Cardiac fibroblast (primary cell): ENCODE measurements at regions not wholly inside any gene's neighbourhood (a gene's known extent, or its start where the extent isn't known, plus 50 kb on each side); places are given as distances from the start of the nearest gene placed in this dataset.

ENCODE experiments used
- DNase-seq, 2 donors: peaks; one replicate each; pipeline versions ENCODE4 v3.0.0 to v3.0.0-alpha.2; 2010; ENCODE audit warnings: low read depth in 2 of 2
- H3K4me3 ChIP-seq, 2 donors: replicated peaks in 1 of 2; 1 replicate in 1 of 2; 2 replicates in 1 of 2; pipeline ENCODE4 v1.5.1; 2011; ENCODE audit warnings: low read depth in 2 of 2, low read length in 2 of 2, mild to moderate bottlenecking in 2 of 2, moderate library complexity in 1 of 2
- TF ChIP-seq, protein P1 (sequence below): IDR thresholded peaks from one replicate; pipeline ENCODE4 v1.5.1; 2011; ENCODE audit warnings: low read depth, mild to moderate bottlenecking, low read length, inconsistent platforms

DNA sequence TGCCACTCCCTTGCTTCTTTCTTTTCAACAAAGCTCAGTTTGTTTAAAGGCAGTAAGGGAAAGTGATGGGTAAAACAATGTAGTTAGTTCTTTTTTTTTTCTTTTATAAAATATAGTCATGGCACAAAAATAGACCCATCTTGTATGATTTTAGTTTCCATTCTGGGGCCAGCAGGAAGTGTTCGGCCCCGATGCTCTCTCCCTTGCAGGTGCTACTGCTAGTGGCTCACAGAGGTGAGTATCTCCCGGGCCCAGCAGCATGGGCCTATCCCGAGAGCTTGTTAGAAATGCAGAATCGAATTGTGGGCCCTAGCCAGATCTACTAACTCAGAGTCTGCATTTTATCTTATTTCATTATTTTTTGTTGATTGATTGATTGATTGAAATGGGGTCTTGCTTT is 78.7 kb downstream of the SYNE3 start:
- H3K4me3 ChIP-seq = no peak overlapping the region
- TF ChIP-seq, protein P1, sequence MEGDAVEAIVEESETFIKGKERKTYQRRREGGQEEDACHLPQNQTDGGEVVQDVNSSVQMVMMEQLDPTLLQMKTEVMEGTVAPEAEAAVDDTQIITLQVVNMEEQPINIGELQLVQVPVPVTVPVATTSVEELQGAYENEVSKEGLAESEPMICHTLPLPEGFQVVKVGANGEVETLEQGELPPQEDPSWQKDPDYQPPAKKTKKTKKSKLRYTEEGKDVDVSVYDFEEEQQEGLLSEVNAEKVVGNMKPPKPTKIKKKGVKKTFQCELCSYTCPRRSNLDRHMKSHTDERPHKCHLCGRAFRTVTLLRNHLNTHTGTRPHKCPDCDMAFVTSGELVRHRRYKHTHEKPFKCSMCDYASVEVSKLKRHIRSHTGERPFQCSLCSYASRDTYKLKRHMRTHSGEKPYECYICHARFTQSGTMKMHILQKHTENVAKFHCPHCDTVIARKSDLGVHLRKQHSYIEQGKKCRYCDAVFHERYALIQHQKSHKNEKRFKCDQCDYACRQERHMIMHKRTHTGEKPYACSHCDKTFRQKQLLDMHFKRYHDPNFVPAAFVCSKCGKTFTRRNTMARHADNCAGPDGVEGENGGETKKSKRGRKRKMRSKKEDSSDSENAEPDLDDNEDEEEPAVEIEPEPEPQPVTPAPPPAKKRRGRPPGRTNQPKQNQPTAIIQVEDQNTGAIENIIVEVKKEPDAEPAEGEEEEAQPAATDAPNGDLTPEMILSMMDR = no peak
- no peak for DNase-seq

DNA sequence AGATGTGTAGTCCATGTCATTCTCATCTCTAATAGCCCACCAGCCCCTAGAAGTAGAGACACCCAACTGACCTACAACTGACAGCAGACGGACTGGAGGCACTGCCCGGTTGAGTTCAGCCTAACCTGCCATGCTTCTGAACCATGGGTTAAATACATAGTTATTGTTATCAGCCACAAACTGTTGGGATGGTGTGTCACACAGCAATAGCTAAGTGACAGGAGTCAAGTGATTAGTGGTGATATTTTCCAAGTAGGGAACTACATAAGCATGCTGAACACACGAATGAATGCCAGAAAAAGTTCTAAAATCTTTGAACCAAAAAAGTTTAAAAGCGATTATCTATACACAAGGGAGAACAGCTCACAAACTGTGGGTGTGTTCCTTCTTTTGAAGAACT is 80.1 kb downstream of the SYNE3 start:
- no peak overlapping the region for H3K4me3 ChIP-seq
- DNase-seq = no peak
- TF ChIP-seq, protein P1 = no peak

DNA sequence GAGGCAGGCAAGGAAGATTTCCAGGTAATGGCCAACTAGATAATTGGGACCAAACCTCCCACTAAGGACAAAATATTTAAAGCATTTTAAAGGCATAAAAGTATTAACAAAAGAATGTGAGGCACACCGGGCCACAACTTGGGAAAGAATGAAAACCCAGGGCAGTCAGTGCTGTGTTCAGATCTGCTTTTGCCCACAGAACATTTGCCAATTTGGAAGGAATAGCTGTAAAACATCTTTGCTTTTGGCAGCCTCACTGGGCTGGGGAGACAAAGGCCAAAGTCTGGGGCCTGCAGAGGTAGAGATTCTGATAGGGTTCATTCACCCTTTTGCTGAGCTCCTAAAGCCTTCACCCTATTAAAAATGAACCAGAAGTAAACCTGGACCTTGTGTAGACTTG is 82.3 kb downstream of the SYNE3 start:
- no peak for DNase-seq
- H3K4me3 ChIP-seq = no peak overlapping the region
- TF ChIP-seq, protein P1 = no peak

DNA sequence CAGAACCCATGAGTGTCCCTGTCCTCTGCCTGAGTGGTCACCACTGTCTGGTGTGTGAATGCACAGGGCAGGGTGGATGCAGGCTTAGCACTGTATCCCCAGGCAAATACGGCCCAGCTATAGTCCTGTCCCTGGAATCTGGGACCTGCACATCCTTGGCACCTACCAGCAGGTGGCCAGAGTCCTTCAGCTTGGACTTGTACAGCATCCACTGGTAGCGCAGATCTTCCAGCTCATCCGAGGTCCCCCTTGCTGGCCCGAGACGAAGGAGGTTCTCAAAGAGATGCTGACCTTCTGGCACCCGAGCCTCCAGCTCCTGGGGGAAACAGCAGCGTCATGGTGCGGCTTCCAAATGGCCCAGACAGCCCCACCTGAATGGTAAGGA is 83.4 kb downstream of the SYNE3 start:
- no peak for DNase-seq
- TF ChIP-seq, protein P1 = peak; percentile 18
- H3K4me3 ChIP-seq = no peak overlapping the region

DNA sequence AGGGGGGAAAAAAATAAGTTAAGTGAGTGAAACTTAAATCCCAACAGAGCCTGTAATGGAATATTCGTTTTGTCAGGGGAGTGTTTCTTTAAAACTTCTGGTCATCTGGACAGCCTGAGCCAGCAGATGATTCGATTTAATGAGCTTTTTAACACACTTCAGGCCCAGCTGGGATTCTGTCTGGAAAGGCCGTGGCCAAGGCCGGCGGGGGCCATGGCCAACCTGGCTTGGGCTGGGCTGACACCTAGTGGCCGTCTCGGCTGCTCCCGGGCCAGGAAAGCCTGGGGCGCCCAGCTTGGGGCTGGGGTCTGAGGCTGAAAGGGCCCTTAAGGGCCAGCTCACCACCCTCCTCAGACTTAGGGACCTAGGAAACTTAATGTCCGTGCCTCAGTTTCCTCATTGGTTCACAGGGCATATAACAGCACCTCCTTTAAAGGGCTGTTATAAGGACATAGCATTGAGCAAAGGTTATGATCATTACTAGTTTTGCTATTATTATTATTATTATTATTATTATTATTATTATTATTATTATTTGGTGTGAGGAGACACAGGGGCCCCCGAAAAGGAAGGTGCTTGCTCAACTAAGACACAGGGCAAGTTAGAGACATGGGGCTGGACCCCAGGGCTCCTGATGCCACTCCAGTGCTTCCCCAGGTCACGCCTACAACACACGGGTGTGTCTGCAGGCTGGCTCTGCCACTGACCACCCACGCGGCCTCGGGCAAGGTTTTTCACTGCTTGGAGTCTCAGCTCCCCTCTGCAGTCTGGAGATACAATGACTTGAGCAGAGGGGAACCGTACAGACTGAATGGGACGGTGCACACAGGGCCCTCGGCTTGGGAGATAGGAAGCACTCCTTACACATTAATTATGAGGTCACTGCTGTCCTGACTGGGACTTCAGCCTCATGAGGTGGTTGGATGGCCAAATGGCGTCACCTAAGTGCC is 84.0 kb downstream of the SYNE3 start:
- DNase-seq = peak; percentile 46 to 50
- TF ChIP-seq, protein P1 = peak; percentile 91
- H3K4me3 ChIP-seq = no peak overlapping the region

DNA sequence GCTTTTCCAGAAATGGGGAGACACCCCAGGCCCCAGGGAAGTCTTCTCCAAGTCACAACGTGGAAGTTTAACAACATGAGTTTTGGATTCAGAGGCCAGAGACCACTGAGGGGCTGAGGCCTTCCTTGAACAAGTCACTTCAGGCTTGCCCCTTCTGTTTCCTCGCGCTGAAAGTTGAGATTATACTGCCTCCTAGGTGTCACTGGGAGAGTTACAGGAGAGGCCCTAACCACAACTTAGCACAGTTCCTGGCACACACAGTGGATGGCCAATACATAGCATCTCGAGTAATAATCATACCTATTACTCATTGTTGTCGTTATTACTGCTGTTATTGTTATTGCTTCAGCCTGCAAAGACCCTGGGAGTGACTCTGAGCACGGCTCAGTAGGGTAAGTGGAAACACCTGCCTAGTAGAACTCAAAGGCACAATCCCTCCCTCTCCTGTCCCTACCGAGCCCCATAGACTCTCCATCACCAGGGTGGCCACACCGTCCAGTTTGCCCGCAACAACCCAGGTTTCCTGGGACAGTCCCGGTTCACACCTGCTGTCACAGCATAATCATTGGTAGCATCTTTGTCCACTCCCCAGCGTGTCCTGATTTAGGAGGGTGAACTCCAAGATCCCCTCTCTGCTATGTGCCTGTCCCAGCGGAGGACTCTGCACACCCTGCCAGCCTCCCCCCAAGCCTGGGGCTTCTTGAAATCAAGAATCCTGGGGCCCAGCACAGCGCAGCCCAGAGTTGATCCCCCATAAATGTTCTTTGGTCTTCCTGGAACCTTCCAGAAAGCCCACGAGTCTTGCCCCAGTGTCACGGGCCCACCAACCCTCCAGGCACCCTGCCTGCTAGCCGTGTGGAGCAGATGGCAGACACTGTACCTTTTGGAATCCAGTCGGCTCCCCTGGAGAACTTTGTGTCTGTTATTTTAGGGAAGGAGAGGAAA is 85.0 kb downstream of the SYNE3 start:
- TF ChIP-seq, protein P1 = peak; percentile 67
- peak; percentile 48 to 60 for DNase-seq

More for the DNA sequence above, 85.0 kb downstream of the SYNE3 start:
- no peak overlapping the region for H3K4me3 ChIP-seq
